Activated naive CD8-positive, alpha-beta T cell treated with anti-CD3 and anti-CD28 coated beads, Interleukin-2, amount 50 U/mL, for 24 hours (primary cell): ENCODE measurements at regions not wholly inside any gene's neighbourhood (a gene's known extent, or its start where the extent isn't known, plus 50 kb on each side); places are given as distances from the start of the nearest gene placed in this dataset.

Experiments used
- ATAC-seq: fragments of 150-1000 bp; cut with Tn5 transposase; one replicate; pipeline ENCODE4 v1.10.0; 2021
- DNase-seq: peaks from one replicate; pipeline ENCODE4 v3.0.0; 2021
- H3K27ac Mint-ChIP-seq: one replicate; pipeline ENCODE4 v1.8.0; 2021; ENCODE audit warnings: mild to moderate bottlenecking, mixed read lengths
- H3K27me3 Mint-ChIP-seq: one replicate; pipeline ENCODE4 v1.8.0; 2021; ENCODE audit warnings: mixed read lengths
- H3K36me3 Mint-ChIP-seq: one replicate; pipeline ENCODE4 v1.8.0; 2021; ENCODE audit warnings: low read depth, mixed read lengths
- H3K4me1 Mint-ChIP-seq: one replicate; pipeline ENCODE4 v1.8.0; 2021; ENCODE audit warnings: mixed read lengths
- H3K4me3 Mint-ChIP-seq: one replicate; pipeline ENCODE4 v1.8.0; 2021; ENCODE audit warnings: mild to moderate bottlenecking, moderate library complexity, mixed read lengths
- H3K9me3 Mint-ChIP-seq: one replicate; pipeline ENCODE4 v1.8.0; 2021; ENCODE audit warnings: mixed read lengths

DNA sequence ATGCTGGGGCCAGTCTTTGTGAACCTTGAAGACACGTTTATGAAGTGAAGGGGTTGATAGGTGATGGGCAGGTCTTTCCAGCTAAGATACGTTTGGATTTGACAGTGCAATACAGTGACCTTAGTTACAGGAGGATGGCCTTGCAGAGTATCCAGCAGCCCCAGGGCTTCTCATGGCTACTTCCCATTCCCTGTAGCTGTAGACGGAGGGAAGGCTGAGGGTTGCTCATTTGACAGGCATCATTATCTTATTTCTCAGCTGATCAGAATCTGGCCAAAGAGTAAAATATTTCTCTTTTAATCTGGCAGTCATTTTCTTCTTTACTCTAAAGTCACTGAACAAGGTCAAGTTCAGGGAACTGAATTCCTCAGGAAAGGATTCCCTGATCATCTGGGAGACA lies 85.1 kb upstream of the RMDN2 start:
- Mint-ChIP-seq H3K4me1 (peaks cover 5% of the 10 kb centered on the region), H3K9me3 (no peaks in the 10 kb centered on the region), H3K4me3 (no peak overlapping the region), H3K27ac (no peak overlapping the region), H3K36me3 (no peaks in the 10 kb centered on the region), H3K27me3 (no peaks in the 10 kb centered on the region)
- DNase-seq (no peak), ATAC-seq (no peak)

- H3K27ac Mint-ChIP-seq: no peak overlapping the region
- no peaks in the 10 kb centered on the region for H3K36me3 Mint-ChIP-seq
- no peak for DNase-seq
- H3K27me3 Mint-ChIP-seq: no peaks in the 10 kb centered on the region
- no peak overlapping the region for H3K4me3 Mint-ChIP-seq
- no peaks in the 10 kb centered on the region for H3K4me1 Mint-ChIP-seq
- H3K9me3 Mint-ChIP-seq: no peaks in the 10 kb centered on the region
- ATAC-seq: no peak
Observed at GRCh38 chr2:37842732-37843440, 82.2 kb upstream of the RMDN2 start.

DNA sequence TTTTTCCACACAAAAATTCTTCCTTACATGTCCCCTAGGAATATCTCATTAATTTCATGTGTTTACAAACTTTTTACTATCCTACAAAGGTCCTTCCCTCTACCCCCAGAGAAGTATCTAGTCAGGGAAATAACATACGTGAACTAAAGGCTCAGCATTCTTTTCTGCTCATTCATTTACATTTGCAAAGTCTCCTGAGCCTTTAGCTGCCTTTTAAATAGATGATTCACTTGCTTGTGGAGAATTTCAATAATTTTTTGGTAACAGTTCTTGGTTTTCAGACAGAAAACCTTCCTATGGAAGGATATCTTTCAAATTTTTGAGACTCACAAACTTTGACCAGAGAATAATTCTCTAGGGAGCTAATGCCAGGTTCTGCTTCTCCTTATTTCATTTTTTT lies 81.5 kb upstream of the RMDN2 start:
- Mint-ChIP-seq H3K27ac (no peak overlapping the region), H3K4me1 (no peaks in the 10 kb centered on the region), H3K27me3 (no peaks in the 10 kb centered on the region), H3K4me3 (no peak overlapping the region), H3K36me3 (no peaks in the 10 kb centered on the region), H3K9me3 (no peaks in the 10 kb centered on the region)
- no peak for ATAC-seq
- DNase-seq: no peak

DNA sequence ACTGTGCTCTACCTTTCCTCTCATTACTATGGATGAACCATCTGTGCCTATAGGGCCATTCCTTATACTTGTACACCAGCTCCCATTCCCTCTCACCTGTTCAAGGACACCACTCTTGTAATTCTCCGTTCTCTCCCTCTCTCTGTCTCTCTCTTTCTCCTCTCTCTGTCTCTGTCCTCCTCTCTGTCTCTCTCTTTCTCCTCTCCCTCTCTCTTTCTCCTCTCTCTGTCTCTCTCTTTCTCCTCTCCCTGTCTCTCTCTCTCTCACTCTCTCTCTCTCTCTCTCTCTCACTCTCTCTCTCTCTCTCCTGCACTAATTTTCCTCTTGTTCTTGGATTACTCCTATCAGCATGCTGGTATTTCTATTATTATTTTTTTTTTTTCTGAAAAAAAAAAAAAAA lies 78.9 kb upstream of the RMDN2 start:
- Mint-ChIP-seq H3K4me3 (no peak overlapping the region), H3K4me1 (peaks cover 18% of the 10 kb centered on the region), H3K9me3 (no peaks in the 10 kb centered on the region), H3K27ac (no peak overlapping the region), H3K36me3 (no peaks in the 10 kb centered on the region), H3K27me3 (no peaks in the 10 kb centered on the region)
- ATAC-seq (no peak), DNase-seq (no peak)

DNA sequence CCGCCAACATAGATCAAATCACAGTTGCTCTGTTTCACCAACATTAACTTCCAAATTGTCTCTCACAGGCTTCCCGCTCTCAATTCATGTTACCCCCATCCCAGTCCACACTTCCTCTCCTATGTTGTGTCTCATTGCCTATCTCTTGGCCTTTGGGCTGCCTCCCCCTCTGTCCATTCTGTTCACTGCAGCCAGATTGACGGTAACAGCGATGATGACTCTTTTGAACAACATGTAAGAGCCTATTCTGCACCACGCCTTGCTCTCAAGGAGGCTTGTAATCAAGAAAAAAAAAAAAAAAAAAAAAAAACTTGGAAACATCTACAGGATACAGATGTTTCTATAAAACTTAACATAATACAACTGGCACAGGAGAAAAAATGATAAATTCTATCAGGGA lies 77.3 kb upstream of the RMDN2 start:
- no peaks in the 10 kb centered on the region for H3K36me3 Mint-ChIP-seq
- DNase-seq: no peak
- no peaks in the 10 kb centered on the region for H3K27me3 Mint-ChIP-seq
- H3K27ac Mint-ChIP-seq: no peak overlapping the region
- no peak for ATAC-seq
- H3K4me1 Mint-ChIP-seq: peaks cover 34% of the 10 kb centered on the region
- H3K9me3 Mint-ChIP-seq: no peaks in the 10 kb centered on the region
- H3K4me3 Mint-ChIP-seq: no peak overlapping the region

GRCh38 chr2:37848451-37848850 lies 76.6 kb upstream of the RMDN2 start:
- Mint-ChIP-seq H3K27ac (no peak overlapping the region), H3K36me3 (no peaks in the 10 kb centered on the region), H3K27me3 (no peaks in the 10 kb centered on the region), H3K9me3 (no peaks in the 10 kb centered on the region), H3K4me3 (no peak overlapping the region), H3K4me1 (peaks cover 39% of the 10 kb centered on the region)
- ATAC-seq: no peak
- DNase-seq: no peak

DNA sequence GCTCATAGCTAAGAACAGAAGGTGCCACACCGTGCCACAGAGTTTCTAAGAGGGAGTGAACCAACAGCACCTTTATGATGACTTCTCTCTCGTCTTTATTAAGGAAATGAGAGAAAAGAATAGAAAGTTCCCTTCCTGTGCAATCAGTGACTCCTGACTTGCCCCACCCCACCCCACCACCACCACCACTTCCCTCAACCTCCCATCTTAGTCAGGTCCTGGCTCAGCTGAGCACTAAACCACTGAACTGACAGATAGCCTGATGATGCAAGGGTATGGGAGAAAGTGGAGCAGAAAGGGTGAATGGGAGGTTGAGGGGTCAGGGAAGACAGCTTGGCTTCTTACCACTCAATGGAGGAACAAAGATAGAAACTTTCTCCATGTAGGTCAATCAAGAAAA lies 75.2 kb upstream of the RMDN2 start:
- H3K27me3 Mint-ChIP-seq: no peaks in the 10 kb centered on the region
- DNase-seq (no peak), ATAC-seq (peak; percentile 42)
- H3K4me1 Mint-ChIP-seq: peaks cover 53% of the 10 kb centered on the region
- no peaks in the 10 kb centered on the region for H3K36me3 Mint-ChIP-seq
- no peak overlapping the region for H3K4me3 Mint-ChIP-seq
- H3K9me3 Mint-ChIP-seq: no peaks in the 10 kb centered on the region
- peak overlapping the region; percentile 40 for H3K27ac Mint-ChIP-seq

- Mint-ChIP-seq H3K9me3 (no peaks in the 10 kb centered on the region), H3K4me3 (peak overlapping the region; percentile 53), H3K27ac (peak overlapping the region; percentile 93), H3K4me1 (peaks cover 60% of the 10 kb centered on the region), H3K36me3 (no peaks in the 10 kb centered on the region), H3K27me3 (no peaks in the 10 kb centered on the region)
- no peak for DNase-seq
- no peak for ATAC-seq
Observed at GRCh38 chr2:37851428-37851827, 73.7 kb upstream of the RMDN2 start.

GRCh38 chr2:37851828-37852584 lies 73.1 kb upstream of the RMDN2 start:
- H3K36me3 Mint-ChIP-seq: no peaks in the 10 kb centered on the region
- peaks cover 60% of the 10 kb centered on the region for H3K4me1 Mint-ChIP-seq
- peak overlapping the region; percentile 53 for H3K4me3 Mint-ChIP-seq
- peaks cover 2% of the 10 kb centered on the region for H3K27me3 Mint-ChIP-seq
- peak overlapping the region; percentile 93 for H3K27ac Mint-ChIP-seq
- peak; percentile 86 for ATAC-seq
- no peaks in the 10 kb centered on the region for H3K9me3 Mint-ChIP-seq
- DNase-seq: no peak

DNA sequence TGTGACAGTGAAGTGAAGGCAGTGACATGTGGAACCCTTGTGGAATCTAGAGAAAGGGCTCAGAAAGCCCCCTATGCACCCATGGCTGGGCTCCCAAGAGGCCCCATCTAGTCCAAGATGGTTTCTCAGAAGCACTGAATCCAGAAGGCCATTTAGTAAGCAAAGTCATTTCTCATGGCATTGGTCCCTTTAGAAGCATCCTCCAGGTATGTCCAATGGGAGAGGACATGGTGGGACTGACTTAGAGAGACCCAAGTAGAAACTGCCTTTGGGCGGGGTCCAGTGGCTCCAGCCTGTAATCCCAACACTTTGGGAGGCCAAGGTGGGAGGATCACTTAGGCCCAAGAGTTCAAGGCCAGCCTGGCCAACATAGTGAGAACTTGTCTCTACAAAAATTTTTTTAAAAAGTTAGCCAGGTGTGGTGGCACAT lies 72.5 kb upstream of the RMDN2 start:
- H3K4me3 Mint-ChIP-seq: no peak overlapping the region
- peak overlapping the region; percentile 93 for H3K27ac Mint-ChIP-seq
- peaks cover 2% of the 10 kb centered on the region for H3K27me3 Mint-ChIP-seq
- H3K4me1 Mint-ChIP-seq: peaks cover 60% of the 10 kb centered on the region
- H3K9me3 Mint-ChIP-seq: no peaks in the 10 kb centered on the region
- no peaks in the 10 kb centered on the region for H3K36me3 Mint-ChIP-seq
- ATAC-seq (no peak), DNase-seq (no peak)

- H3K9me3 Mint-ChIP-seq: no peaks in the 10 kb centered on the region
- H3K27ac Mint-ChIP-seq: no peak overlapping the region
- ATAC-seq (no peak), DNase-seq (no peak)
- H3K36me3 Mint-ChIP-seq: no peaks in the 10 kb centered on the region
- H3K27me3 Mint-ChIP-seq: peaks cover 2% of the 10 kb centered on the region
- peaks cover 59% of the 10 kb centered on the region for H3K4me1 Mint-ChIP-seq
- no peak overlapping the region for H3K4me3 Mint-ChIP-seq
Observed at GRCh38 chr2:37854676-37855282, 70.3 kb upstream of the RMDN2 start.

- Mint-ChIP-seq H3K4me1 (peaks cover 53% of the 10 kb centered on the region), H3K9me3 (no peaks in the 10 kb centered on the region), H3K27me3 (peaks cover 2% of the 10 kb centered on the region), H3K36me3 (no peaks in the 10 kb centered on the region), H3K27ac (no peak overlapping the region), H3K4me3 (no peak overlapping the region)
- no peak for DNase-seq
- no peak for ATAC-seq
Observed at GRCh38 chr2:37855283-37856041, 69.6 kb upstream of the RMDN2 start.

- H3K4me3 Mint-ChIP-seq: no peak overlapping the region
- DNase-seq (no peak), ATAC-seq (no peak)
- H3K27me3 Mint-ChIP-seq: peaks cover 2% of the 10 kb centered on the region
- H3K4me1 Mint-ChIP-seq: peaks cover 48% of the 10 kb centered on the region
- no peak overlapping the region for H3K27ac Mint-ChIP-seq
- H3K36me3 Mint-ChIP-seq: no peaks in the 10 kb centered on the region
- no peaks in the 10 kb centered on the region for H3K9me3 Mint-ChIP-seq
Observed at GRCh38 chr2:37856101-37856751, 68.9 kb upstream of the RMDN2 start.
